Activated CD4-positive, alpha-beta T cell treated with anti-CD3 and anti-CD28 coated beads, Interleukin-2, amount 10 ng/mL, durations not matched to agents 24 days and 14 days (primary cell): ENCODE measurements at regions not wholly inside any gene's neighbourhood (a gene's known extent, or its start where the extent isn't known, plus 50 kb on each side); places are given as distances from the start of the nearest gene placed in this dataset.
"Not testable (repeated sequence)": the region's sequence is repeated elsewhere in the genome, so short reads cannot be mapped to it uniquely, and the experiment has no call there.

Experiments
- DNase-seq: peaks from one replicate; pipeline ENCODE4 v3.0.0; 2022
- H3K27ac Mint-ChIP-seq: one replicate; pipeline ENCODE4 v1.8.0; 2022; ENCODE audit warnings: mild to moderate bottlenecking, mixed read lengths
- H3K27me3 Mint-ChIP-seq: one replicate; pipeline ENCODE4 v1.8.0; 2022; ENCODE audit warnings: mixed read lengths
- H3K36me3 Mint-ChIP-seq: one replicate; pipeline ENCODE4 v1.8.0; 2022; ENCODE audit warnings: low read depth, mild to moderate bottlenecking, mixed read lengths
- H3K4me1 Mint-ChIP-seq: one replicate; pipeline ENCODE4 v1.8.0; 2021; ENCODE audit warnings: mixed read lengths
- H3K4me3 Mint-ChIP-seq: one replicate; pipeline ENCODE4 v1.8.0; 2022; ENCODE audit warnings: mild to moderate bottlenecking, moderate library complexity, mixed read lengths
- H3K9me3 Mint-ChIP-seq: one replicate; pipeline ENCODE4 v1.8.0; 2021; ENCODE audit warnings: mixed read lengths
- intact Hi-C: fragments of 100-400 bp; cut with micrococcal nuclease; formaldehyde crosslinking; loops from one replicate; pipeline ENCODE4 v1.15.1; 2023

DNA sequence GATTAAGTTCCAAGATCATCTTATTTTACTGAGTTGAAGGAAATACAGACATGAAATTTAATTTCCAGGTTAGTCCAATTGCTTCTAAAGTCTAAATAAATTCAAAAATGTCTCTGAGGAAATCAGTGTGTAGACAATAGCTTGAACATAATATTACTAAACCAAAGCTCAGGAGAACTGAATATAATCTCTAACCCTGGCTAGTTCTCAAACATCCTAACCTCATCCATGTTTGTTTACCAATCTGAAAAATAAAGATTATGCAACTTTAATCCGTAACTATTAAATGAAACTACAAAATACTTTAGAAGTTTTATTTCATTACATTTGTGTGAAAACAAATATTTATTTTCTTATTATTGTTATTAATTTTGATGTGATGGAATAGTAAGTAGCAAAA, 387.2 kb downstream of the TBC1D32 start:
- no peak for DNase-seq
- H3K36me3 Mint-ChIP-seq = no peaks in the 10 kb centered on the region
- no peak overlapping the region for H3K27ac Mint-ChIP-seq
- intact Hi-C loops = no loop called here
- no peaks in the 10 kb centered on the region for H3K4me1 Mint-ChIP-seq
- no peaks in the 10 kb centered on the region for H3K9me3 Mint-ChIP-seq
- no peak overlapping the region for H3K4me3 Mint-ChIP-seq
- no peaks in the 10 kb centered on the region for H3K27me3 Mint-ChIP-seq

DNA sequence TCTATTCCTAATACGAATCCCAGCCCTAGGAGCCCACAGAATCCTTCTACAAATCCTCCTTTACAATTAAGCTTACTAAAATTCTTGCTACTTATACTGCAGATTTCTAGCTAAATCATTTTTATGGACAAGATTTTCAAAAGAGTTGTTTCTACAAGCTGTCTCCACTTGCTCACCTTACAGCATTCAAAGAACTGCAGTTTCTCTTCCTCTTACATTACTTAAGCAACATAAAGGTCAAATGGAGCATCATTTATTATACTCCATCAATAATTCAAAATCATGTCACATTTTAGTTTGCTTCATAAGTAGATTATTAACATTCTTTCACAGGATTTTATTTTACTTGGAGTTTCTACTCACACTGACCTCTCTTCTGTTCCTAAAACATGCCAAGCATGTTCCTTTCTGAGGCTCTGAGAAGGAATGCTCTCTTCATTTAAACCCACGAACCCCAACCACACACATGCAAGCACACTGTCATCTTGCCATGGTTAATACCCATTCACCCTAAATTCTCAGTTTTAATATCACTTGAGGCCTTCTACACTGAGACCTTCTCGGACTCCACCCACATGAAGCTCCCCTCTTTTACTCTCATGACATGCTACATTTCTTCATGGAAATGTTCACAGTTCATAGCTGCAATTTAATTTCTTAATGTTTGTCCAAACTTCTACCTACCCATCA, 388.2 kb downstream of the TBC1D32 start:
- H3K36me3 Mint-ChIP-seq = no peaks in the 10 kb centered on the region
- no peaks in the 10 kb centered on the region for H3K4me1 Mint-ChIP-seq
- H3K27ac Mint-ChIP-seq = no peak overlapping the region
- no peaks in the 10 kb centered on the region for H3K9me3 Mint-ChIP-seq
- no peaks in the 10 kb centered on the region for H3K27me3 Mint-ChIP-seq
- no peak for DNase-seq
- H3K4me3 Mint-ChIP-seq = no peak overlapping the region
- intact Hi-C loops = no loop called here

DNA sequence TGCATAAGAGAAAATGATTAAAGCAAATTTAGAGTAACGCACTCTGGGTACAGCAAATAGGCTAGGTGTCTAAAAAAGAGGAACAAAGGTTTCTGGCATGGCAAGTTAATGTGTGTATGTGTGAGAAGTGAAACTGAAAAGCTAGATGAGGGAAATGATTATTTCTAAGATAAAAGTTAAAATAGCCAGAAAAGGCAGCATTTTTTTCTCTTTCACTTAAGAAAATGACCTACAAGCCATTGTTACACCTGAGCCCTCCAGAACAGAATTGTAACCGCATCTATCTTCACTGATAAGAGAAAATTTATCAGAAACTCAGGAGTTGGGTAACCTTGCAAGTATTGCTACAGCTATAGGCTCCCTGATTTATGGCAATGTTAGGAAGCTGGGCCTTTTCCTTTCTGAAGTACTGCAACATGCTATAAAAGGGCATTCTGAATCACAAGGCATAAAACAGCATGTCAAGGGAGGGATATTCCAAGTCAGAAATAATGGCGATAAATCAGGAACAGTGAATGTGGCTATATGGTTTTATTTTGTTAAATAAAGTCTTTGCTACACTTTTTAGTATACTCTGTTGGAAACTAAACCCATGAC, 395.3 kb downstream of the TBC1D32 start:
- intact Hi-C loops = no loop called here
- Mint-ChIP-seq H3K4me3 (no peak overlapping the region), H3K27me3 (no peaks in the 10 kb centered on the region), H3K9me3 (no peaks in the 10 kb centered on the region), H3K4me1 (no peaks in the 10 kb centered on the region), H3K27ac (no peak overlapping the region), H3K36me3 (no peaks in the 10 kb centered on the region)
- DNase-seq = no peak

DNA sequence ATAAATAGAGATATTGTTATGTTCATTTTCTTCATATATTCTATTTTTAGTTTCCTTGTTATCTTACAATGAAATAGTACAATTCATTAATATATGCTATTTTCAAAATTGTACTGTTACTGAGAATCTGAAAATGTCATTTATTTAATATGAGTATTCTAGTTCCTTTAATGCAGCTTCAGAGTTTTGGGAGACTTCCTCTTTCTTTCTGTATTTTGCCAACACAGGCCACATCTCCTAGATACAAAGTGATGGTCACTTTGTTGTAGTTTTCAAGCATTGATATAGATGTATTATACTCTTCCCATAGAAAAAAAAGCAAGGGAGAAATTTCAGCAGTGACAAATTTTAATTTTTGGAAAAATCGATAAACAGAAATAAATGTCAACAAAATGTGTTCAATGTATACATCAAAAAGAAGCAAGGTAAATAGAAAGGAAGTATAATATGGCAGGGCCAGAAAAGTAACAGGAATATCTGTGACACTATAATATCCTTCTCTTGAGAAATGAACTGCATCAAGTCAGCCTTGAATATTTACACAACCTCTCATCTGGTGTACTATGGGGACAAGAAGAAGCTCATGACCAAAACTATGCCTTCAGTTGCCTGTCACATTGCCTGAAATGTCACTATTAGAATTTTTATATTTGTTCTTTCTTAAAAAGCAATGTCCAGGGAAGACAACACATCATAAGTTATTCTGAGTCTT, 396.0 kb downstream of the TBC1D32 start:
- DNase-seq = no peak
- H3K27ac Mint-ChIP-seq = no peak overlapping the region
- no peaks in the 10 kb centered on the region for H3K36me3 Mint-ChIP-seq
- H3K9me3 Mint-ChIP-seq = no peaks in the 10 kb centered on the region
- H3K4me3 Mint-ChIP-seq = no peak overlapping the region
- no peaks in the 10 kb centered on the region for H3K4me1 Mint-ChIP-seq
- H3K27me3 Mint-ChIP-seq = no peaks in the 10 kb centered on the region
- intact Hi-C loops = no loop called here

DNA sequence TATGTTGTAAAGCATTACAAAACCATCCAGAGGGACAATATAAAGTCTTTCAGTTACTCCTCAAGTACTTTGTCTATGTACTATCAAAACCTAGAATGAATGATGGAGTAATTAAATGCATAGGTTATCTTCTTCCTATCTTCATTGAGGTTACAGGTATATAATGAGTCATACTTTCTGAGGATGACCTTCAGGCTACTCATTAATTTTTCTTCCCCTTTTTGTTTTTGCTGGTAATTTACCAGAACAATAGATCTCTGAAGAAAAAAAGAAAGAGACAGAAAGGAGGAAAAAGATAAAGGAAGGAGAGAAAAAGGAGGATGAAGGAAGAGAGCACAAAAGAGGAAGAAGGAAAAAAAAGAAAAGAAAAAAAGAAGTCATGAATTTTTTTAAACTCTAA, 398.4 kb downstream of the TBC1D32 start:
- no peaks in the 10 kb centered on the region for H3K36me3 Mint-ChIP-seq
- H3K27me3 Mint-ChIP-seq = no peaks in the 10 kb centered on the region
- intact Hi-C loops = no loop called here
- no peaks in the 10 kb centered on the region for H3K9me3 Mint-ChIP-seq
- H3K4me3 Mint-ChIP-seq = no peak overlapping the region
- no peaks in the 10 kb centered on the region for H3K4me1 Mint-ChIP-seq
- no peak for DNase-seq
- H3K27ac Mint-ChIP-seq = no peak overlapping the region

DNA sequence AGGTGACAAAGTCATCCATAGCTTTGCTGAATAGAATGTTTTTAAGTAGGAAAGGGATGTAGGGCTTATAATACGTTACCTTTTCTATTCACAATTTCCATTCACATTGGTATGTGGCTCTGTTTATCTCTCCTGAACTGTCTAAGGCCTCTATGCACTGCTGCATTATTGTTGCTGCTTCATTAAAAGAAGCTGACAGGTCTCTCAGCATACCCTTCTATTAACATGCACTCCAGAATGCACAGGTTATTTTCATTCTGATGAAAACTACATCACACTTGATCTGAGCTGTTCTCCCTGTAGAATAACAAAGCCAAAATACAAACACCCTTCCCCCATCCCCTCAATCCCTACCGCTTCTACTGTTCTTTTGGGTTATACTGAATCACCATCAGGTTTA, 399.3 kb downstream of the TBC1D32 start:
- H3K36me3 Mint-ChIP-seq = no peaks in the 10 kb centered on the region
- H3K4me3 Mint-ChIP-seq = no peak overlapping the region
- no peak for DNase-seq
- intact Hi-C loops = no loop called here
- no peaks in the 10 kb centered on the region for H3K9me3 Mint-ChIP-seq
- no peaks in the 10 kb centered on the region for H3K4me1 Mint-ChIP-seq
- no peaks in the 10 kb centered on the region for H3K27me3 Mint-ChIP-seq
- H3K27ac Mint-ChIP-seq = no peak overlapping the region

DNA sequence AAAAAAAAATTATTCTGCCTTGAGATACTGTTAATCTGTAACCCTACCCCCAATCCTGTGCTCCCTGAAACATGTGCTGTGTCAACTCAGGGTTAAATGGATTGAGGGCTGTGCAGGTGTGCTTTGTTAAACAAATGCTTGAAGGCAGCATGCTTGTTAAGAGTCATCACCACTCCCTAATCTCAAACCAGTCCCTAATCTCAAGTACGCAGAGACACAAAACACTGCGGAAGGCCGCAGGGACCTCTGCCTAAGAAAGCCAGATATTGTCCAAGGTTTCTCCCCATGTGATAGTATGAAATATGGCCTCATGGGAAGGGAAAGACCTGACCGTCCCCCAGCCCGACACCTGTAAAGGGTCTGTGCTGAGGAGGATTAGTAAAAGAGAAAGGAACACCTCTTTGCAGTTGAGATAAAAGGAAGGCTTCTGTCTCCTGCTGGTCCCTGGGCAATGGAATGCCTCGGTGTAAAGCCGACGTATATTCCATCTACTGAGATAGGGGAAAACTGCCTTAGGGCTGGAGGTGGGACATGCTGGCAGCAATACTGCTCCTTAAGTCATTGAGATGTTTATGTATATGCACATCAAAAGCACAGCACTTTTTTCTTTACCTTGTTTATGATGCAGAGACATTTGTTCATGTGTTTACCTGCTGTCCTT, 402.6 kb downstream of the TBC1D32 start:
- H3K27me3 Mint-ChIP-seq, intact Hi-C loops, H3K4me1 Mint-ChIP-seq: not testable (repeated sequence)

DNA sequence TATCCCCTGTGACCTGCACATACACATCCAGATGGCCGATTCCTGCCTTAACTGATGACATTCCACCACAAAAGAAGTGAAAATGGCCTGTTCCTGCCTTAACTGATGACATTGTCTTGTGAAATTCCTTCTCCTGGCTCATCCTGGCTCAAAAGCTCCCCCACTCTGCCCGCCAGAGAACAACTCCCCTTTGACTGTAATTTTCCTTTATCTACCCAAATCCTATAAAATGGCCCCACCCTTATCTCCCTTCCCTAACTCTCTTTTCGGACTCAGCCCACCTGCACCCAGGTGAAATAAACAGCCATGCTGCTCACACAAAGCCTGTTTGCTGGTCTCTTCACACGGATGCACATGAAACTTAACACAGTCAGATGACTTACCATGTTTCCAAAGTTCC, 403.8 kb downstream of the TBC1D32 start:
- H3K27me3 Mint-ChIP-seq, intact Hi-C loops, H3K27ac Mint-ChIP-seq, H3K4me3 Mint-ChIP-seq, DNase-seq, H3K36me3 Mint-ChIP-seq, H3K4me1 Mint-ChIP-seq, H3K9me3 Mint-ChIP-seq: not testable (repeated sequence)

More for the DNA sequence above, 402.6 kb downstream of the TBC1D32 start:
- not testable (repeated sequence) for H3K9me3 Mint-ChIP-seq, DNase-seq, H3K36me3 Mint-ChIP-seq, H3K4me3 Mint-ChIP-seq, H3K27ac Mint-ChIP-seq

DNA sequence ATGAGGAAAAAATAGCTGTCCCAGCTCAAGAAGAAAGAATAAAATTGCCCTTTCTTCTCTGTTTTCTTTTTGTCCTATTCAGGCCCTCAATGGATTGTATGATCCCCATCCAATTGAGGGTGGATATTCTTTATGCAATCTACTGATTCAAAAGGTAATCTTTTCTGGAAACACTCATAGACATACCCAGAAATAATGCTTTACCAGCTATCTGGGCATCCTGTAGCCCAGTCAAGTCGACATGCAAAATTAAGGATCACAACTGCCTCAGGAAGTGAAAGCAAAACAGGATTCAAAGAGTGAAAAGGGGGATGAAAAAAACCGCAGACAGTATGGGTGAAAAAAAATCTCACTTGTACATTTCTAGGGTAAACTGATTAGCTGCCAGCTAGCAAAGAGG, 410.1 kb downstream of the TBC1D32 start:
- Mint-ChIP-seq H3K9me3 (no peaks in the 10 kb centered on the region), H3K36me3 (no peaks in the 10 kb centered on the region), H3K27ac (no peak overlapping the region), H3K27me3 (no peaks in the 10 kb centered on the region), H3K4me1 (no peaks in the 10 kb centered on the region), H3K4me3 (no peak overlapping the region)
- intact Hi-C loops = no loop called here
- no peak for DNase-seq

DNA sequence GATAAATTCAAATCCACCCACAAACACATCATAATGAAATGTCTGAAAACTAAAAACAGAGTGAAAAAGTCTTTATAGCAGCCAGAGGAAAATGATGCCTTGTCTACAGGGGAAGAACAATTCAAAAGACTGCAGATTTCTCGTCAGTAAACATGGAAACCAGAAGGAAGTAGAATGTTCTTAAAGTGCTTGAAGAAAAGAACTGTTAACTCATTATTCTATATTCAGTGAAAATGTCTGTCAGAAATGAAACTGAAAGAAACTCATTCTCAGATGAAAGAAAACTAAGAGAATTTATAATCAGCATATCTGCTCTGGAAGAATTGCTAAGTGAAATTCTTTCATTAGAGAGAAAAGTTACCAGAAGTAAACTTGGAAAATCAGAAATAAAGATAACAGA, 416.1 kb downstream of the TBC1D32 start:
- Mint-ChIP-seq H3K9me3 (peaks cover 3% of the 10 kb centered on the region), H3K4me1 (peaks cover 3% of the 10 kb centered on the region), H3K36me3 (no peaks in the 10 kb centered on the region), H3K27ac (no peak overlapping the region), H3K4me3 (no peak overlapping the region), H3K27me3 (no peaks in the 10 kb centered on the region)
- DNase-seq = no peak
- intact Hi-C loops = no loop called here

DNA sequence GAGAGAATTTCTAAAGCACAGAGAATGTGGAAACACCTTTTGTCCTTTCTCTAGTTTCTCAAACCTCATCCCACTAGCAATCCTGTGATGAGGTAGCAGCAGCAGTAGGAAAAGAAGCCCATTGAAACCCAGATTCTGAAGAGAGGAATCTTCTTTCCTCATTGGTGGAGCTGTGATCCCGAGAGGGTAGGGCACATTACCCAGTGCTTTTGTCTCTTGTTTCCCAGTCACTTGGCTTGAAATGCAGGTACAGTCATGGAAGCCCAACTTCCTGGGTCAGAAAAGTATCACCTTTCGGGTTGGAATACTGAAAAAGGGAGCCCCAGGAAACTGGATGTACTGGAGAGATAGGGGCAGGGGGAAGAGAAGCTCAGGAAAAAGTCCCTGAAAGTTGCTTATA, 417.4 kb downstream of the TBC1D32 start:
- intact Hi-C loops = no loop called here
- peaks cover 4% of the 10 kb centered on the region for H3K4me1 Mint-ChIP-seq
- no peak for DNase-seq
- H3K36me3 Mint-ChIP-seq = no peaks in the 10 kb centered on the region
- H3K27ac Mint-ChIP-seq = no peak overlapping the region
- peaks cover 3% of the 10 kb centered on the region for H3K9me3 Mint-ChIP-seq
- no peak overlapping the region for H3K4me3 Mint-ChIP-seq
- no peaks in the 10 kb centered on the region for H3K27me3 Mint-ChIP-seq

DNA sequence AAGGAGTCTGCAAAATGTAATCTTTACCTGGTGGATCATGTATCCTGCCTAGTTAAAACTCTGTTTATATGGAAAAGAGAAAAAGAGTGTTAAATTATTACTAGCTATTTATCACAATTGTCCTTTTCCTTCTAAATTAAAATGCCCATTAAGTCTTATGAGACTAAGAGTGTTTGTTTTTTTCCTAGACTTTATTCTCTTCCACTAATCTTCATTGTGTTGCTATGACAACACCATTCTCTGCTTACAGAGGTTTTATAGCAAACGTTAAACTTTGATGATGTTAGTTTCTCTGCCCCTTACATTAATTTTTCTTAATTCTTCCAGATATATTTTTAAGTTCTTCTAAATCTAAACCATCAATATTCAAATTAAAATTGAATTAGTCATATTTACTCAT, 420.8 kb downstream of the TBC1D32 start:
- Mint-ChIP-seq H3K4me1 (peaks cover 4% of the 10 kb centered on the region), H3K4me3 (no peak overlapping the region), H3K27me3 (no peaks in the 10 kb centered on the region), H3K27ac (no peak overlapping the region), H3K9me3 (peaks cover under 1% of the 10 kb centered on the region), H3K36me3 (no peaks in the 10 kb centered on the region)
- no peak for DNase-seq
- intact Hi-C loops = no loop called here

DNA sequence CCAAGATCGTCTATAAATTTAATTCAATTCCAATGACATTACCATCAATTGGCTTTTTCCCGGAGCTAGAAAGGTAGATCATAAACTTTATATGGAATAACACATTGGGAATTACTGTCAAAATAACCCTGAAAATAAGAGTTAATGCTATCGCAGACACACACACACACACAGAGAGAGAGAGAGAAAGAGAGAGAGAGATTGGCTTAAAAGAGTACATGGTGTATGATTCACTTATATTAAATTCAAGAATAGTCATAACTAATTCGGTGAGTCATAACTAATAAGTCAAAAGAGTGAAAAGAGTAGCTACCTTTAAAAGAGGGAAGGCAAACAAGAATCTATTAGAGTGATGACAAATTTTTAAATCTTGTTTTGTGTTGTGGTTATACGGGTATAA, 425.5 kb downstream of the TBC1D32 start:
- no peak overlapping the region for H3K4me3 Mint-ChIP-seq
- no peaks in the 10 kb centered on the region for H3K36me3 Mint-ChIP-seq
- H3K27ac Mint-ChIP-seq = no peak overlapping the region
- H3K9me3 Mint-ChIP-seq = no peaks in the 10 kb centered on the region
- no peak for DNase-seq
- peaks cover 1% of the 10 kb centered on the region for H3K4me1 Mint-ChIP-seq
- intact Hi-C loops = no loop called here
- H3K27me3 Mint-ChIP-seq = no peaks in the 10 kb centered on the region

DNA sequence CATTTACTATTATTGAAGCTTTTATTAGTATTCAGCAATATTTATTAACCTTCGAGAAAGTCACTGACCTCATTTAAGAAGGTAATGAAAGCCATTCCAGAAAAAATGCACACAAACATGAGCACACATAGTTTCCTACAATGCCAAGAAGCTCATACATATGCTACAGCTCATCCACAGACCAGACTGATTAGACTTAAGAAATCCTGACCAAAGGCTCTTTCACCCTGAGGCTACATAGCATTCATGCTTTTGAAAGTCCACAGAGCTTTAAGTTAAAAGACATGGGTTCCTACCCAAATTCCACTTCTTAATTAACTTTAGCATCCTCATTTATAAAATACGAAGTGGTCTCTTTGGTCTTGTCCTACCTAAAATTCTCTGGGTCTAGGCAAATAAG, 430.4 kb downstream of the TBC1D32 start:
- Mint-ChIP-seq H3K27me3 (no peaks in the 10 kb centered on the region), H3K4me3 (no peak overlapping the region), H3K9me3 (no peaks in the 10 kb centered on the region), H3K27ac (no peak overlapping the region), H3K4me1 (no peaks in the 10 kb centered on the region), H3K36me3 (no peaks in the 10 kb centered on the region)
- intact Hi-C loops = no loop called here
- DNase-seq = no peak
